ENCODE measurements at regions not wholly inside any gene's neighbourhood (a gene's known extent, or its start where the extent isn't known, plus 50 kb on each side); places are given as distances from the start of the nearest gene placed in this dataset.
"Not testable (repeated sequence)": the region's sequence is repeated elsewhere in the genome, so short reads cannot be mapped to it uniquely, and the experiment has no call there.

DNA sequence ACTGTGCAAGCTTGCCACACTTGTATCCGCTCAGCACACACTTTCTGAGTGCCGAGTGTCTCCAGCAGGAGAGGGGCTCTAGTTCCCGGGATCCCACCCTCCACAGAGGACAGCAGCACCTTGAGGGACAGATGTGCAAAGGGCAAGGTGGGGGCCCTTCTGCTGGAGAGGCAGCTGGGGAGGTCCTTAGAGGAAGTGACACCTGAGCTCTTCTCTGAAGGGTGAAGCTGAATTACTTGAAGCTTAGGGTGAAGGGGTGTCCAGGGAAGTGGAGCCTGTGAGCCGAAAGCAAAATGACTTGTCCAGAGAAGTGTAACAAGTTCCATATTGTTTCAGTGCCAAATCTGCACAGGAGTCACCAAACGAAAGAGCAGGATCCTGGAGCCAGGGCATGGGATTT lies 136.3 kb upstream of the DUSP22 start:
- no peaks in the 10 kb centered on the region for H4K20me1 ChIP-seq (ENCODE audit: insufficient read depth)
- no peak overlapping the region for H3K9ac ChIP-seq (ENCODE audit: low read length)
- TF ChIP-seq POLR2AphosphoS5 (IDR thresholded peaks at IDR 0.05) (no peak), RAD21 (conservative IDR thresholded peaks at IDR 0.05) (no peak), EZH2 (IDR thresholded peaks at IDR 0.05; ENCODE audit: borderline replicate concordance, insufficient read depth, low read length, poor library complexity, severe bottlenecking) (no peak), SMC3 (conservative IDR thresholded peaks at IDR 0.05; ENCODE audit: poor library complexity) (no peak), EP300 (conservative IDR thresholded peaks at IDR 0.05; ENCODE audit: poor library complexity, severe bottlenecking) (no peak), MXI1 (conservative IDR thresholded peaks at IDR 0.05; ENCODE audit: poor library complexity, severe bottlenecking) (no peak), TAF1 (IDR thresholded peaks at IDR 0.05; ENCODE audit: low read depth) (no peak)
- TF ChIP-seq, protein P1, sequence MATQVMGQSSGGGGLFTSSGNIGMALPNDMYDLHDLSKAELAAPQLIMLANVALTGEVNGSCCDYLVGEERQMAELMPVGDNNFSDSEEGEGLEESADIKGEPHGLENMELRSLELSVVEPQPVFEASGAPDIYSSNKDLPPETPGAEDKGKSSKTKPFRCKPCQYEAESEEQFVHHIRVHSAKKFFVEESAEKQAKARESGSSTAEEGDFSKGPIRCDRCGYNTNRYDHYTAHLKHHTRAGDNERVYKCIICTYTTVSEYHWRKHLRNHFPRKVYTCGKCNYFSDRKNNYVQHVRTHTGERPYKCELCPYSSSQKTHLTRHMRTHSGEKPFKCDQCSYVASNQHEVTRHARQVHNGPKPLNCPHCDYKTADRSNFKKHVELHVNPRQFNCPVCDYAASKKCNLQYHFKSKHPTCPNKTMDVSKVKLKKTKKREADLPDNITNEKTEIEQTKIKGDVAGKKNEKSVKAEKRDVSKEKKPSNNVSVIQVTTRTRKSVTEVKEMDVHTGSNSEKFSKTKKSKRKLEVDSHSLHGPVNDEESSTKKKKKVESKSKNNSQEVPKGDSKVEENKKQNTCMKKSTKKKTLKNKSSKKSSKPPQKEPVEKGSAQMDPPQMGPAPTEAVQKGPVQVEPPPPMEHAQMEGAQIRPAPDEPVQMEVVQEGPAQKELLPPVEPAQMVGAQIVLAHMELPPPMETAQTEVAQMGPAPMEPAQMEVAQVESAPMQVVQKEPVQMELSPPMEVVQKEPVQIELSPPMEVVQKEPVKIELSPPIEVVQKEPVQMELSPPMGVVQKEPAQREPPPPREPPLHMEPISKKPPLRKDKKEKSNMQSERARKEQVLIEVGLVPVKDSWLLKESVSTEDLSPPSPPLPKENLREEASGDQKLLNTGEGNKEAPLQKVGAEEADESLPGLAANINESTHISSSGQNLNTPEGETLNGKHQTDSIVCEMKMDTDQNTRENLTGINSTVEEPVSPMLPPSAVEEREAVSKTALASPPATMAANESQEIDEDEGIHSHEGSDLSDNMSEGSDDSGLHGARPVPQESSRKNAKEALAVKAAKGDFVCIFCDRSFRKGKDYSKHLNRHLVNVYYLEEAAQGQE (IDR thresholded peaks at IDR 0.05; ENCODE audit: borderline replicate concordance), result no peak
- TF ChIP-seq, protein P2, sequence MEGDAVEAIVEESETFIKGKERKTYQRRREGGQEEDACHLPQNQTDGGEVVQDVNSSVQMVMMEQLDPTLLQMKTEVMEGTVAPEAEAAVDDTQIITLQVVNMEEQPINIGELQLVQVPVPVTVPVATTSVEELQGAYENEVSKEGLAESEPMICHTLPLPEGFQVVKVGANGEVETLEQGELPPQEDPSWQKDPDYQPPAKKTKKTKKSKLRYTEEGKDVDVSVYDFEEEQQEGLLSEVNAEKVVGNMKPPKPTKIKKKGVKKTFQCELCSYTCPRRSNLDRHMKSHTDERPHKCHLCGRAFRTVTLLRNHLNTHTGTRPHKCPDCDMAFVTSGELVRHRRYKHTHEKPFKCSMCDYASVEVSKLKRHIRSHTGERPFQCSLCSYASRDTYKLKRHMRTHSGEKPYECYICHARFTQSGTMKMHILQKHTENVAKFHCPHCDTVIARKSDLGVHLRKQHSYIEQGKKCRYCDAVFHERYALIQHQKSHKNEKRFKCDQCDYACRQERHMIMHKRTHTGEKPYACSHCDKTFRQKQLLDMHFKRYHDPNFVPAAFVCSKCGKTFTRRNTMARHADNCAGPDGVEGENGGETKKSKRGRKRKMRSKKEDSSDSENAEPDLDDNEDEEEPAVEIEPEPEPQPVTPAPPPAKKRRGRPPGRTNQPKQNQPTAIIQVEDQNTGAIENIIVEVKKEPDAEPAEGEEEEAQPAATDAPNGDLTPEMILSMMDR (IDR thresholded peaks at IDR 0.05; ENCODE audit: poor library complexity, severe bottlenecking), result no peak
- no peaks in the 10 kb centered on the region for H3K79me2 ChIP-seq (replicated peaks; ENCODE audit: insufficient read depth, low read length)
- H2AFZ ChIP-seq (ENCODE audit: low read depth, low read length), result no peak overlapping the region
- no peak overlapping the region for H3K27ac ChIP-seq (ENCODE audit: low read length)
- no peaks in the 10 kb centered on the region for H3K27me3 ChIP-seq (ENCODE audit: insufficient read depth, low read depth, low read length)
- no peaks in the 10 kb centered on the region for H3K9me2 ChIP-seq (ENCODE audit: insufficient read depth, low read length)
- no peaks in the 10 kb centered on the region for H3F3A ChIP-seq (ENCODE audit: insufficient read depth, low read length, poor library complexity, severe bottlenecking)
- H3K4me3 ChIP-seq (ENCODE audit: low read length), result no peak overlapping the region
- H3K36me3 ChIP-seq (ENCODE audit: insufficient read depth, low read length), result no peaks in the 10 kb centered on the region
- no peak overlapping the region for H3K4me2 ChIP-seq (ENCODE audit: low read length)
- no peaks in the 10 kb centered on the region for H3K9me3 ChIP-seq (ENCODE audit: low read length)

DNA sequence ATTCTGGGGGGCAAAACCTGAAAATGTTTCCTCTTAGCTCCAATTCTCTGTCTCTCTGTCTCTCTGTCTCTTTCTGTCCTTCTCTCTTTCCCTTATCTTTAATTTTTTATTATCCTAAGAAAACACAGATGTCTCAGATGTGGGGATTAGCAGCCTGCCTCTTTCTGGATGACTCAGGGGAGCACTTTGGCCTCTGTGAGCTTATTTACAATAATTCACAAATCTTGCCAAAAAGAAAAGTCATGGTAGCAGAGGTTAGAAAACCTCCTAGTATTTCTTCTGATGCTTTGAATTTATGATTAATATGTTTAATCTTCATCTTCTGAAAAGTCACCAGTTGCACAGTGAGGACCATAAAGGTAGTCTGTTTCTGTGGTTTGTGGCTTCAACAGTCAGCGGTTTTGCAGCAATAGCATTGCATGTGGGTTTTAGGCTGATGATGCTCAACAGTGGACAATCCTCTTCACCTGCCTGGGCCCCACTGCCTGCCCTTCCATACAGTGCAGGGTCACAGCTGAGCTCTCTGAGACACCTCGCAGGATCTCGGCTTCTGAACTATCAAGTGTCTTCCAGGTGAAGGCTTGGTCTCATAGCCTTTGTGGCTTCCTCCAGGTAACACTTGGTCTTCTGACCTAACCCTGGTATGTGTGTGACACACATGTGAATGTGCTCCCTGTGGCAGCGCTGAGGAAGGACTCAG lies 135.7 kb upstream of the DUSP22 start:
- not testable (repeated sequence) for H2AFZ ChIP-seq (ENCODE audit: low read depth, low read length); H3K79me2 ChIP-seq (replicated peaks; ENCODE audit: insufficient read depth, low read length); H3K9me2 ChIP-seq (ENCODE audit: insufficient read depth, low read length); H3K27me3 ChIP-seq (ENCODE audit: insufficient read depth, low read depth, low read length); H3K4me2 ChIP-seq (ENCODE audit: low read length); H3F3A ChIP-seq (ENCODE audit: insufficient read depth, low read length, poor library complexity, severe bottlenecking); H3K4me3 ChIP-seq (ENCODE audit: low read length); H3K9me3 ChIP-seq (ENCODE audit: low read length); H3K36me3 ChIP-seq (ENCODE audit: insufficient read depth, low read length); H4K20me1 ChIP-seq (ENCODE audit: insufficient read depth); H3K9ac ChIP-seq (ENCODE audit: low read length); H3K27ac ChIP-seq (ENCODE audit: low read length)

DNA sequence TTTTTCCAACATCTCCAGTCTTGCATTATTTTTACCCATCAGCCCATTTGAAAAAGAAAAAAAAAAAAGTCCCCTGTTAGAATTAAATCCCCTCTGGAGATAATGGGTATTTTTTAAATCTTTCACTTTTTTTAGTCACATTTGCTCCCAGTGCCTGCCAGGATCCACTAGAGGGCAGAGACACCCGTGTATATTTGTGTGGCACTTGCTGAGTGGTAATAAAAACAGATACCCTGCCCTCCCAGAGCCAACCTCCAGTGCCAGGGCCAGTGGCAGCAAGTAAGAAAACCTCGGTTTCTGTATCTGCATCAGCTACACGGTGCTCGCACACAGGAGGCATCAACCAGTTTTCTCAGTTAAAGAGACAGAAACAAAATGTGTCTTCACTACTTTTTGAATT lies 135.1 kb upstream of the DUSP22 start:
- H3K4me2 ChIP-seq (ENCODE audit: low read length); H3K79me2 ChIP-seq (replicated peaks; ENCODE audit: insufficient read depth, low read length); H3K36me3 ChIP-seq (ENCODE audit: insufficient read depth, low read length); H3K4me3 ChIP-seq (ENCODE audit: low read length); H4K20me1 ChIP-seq (ENCODE audit: insufficient read depth); H2AFZ ChIP-seq (ENCODE audit: low read depth, low read length); H3F3A ChIP-seq (ENCODE audit: insufficient read depth, low read length, poor library complexity, severe bottlenecking); H3K27me3 ChIP-seq (ENCODE audit: insufficient read depth, low read depth, low read length); H3K9me3 ChIP-seq (ENCODE audit: low read length); H3K27ac ChIP-seq (ENCODE audit: low read length); H3K9me2 ChIP-seq (ENCODE audit: insufficient read depth, low read length); H3K9ac ChIP-seq (ENCODE audit: low read length): not testable (repeated sequence)
- TF ChIP-seq, protein P2 (IDR thresholded peaks at IDR 0.05; ENCODE audit: poor library complexity, severe bottlenecking), result peak; percentile 49

DNA sequence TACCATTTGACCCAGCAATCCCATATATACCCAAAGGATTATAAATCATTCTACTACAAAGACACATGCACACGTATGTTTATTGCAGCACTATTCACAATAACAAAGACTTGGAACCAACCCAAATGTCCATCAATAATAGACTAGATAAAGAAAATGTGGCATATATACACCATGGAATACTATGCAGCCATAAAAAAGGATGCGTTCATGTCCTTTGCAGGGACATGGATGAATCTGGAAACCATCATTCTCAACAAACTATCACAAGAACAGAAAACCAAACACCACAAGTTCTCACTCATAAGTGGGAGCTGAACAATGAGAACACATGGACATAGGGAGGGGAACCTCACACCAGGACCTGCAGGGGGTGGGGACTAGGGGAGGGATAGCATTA lies 130.6 kb upstream of the DUSP22 start:
- not testable (repeated sequence) for H3F3A ChIP-seq (ENCODE audit: insufficient read depth, low read length, poor library complexity, severe bottlenecking); H3K4me3 ChIP-seq (ENCODE audit: low read length); H3K79me2 ChIP-seq (replicated peaks; ENCODE audit: insufficient read depth, low read length); H3K36me3 ChIP-seq (ENCODE audit: insufficient read depth, low read length); H3K9me3 ChIP-seq (ENCODE audit: low read length); H3K27ac ChIP-seq (ENCODE audit: low read length); H3K4me2 ChIP-seq (ENCODE audit: low read length); H2AFZ ChIP-seq (ENCODE audit: low read depth, low read length); H4K20me1 ChIP-seq (ENCODE audit: insufficient read depth); H3K27me3 ChIP-seq (ENCODE audit: insufficient read depth, low read depth, low read length); H3K9me2 ChIP-seq (ENCODE audit: insufficient read depth, low read length); H3K9ac ChIP-seq (ENCODE audit: low read length)

Measured in neural cell (in vitro differentiated cells).